GM21447 (cell line): ENCODE measurements at regions not wholly inside any gene's neighbourhood (a gene's known extent, or its start where the extent isn't known, plus 50 kb on each side); places are given as distances from the start of the nearest gene placed in this dataset.
"Not testable (repeated sequence)": the region's sequence is repeated elsewhere in the genome, so short reads cannot be mapped to it uniquely, and the experiment has no call there.

Source experiments
- ATAC-seq: cut with Tn5 transposase; IDR thresholded peaks from one replicate; pipeline ENCODE4 v1.9.1; 2021; ENCODE audit not compliant: unreplicated experiment

- no peak for ATAC-seq
Measured at GRCh38 chr7:46137725-46138124, 216.7 kb upstream of the IGFBP3 start.

- no peak for ATAC-seq
Measured at GRCh38 chr7:46135557-46135956, 214.5 kb upstream of the IGFBP3 start.

GRCh38 chr7:46134795-46135194, 213.7 kb upstream of the IGFBP3 start:
- no peak for ATAC-seq

- ATAC-seq, result no peak
Measured at GRCh38 chr7:46134385-46134784, 213.3 kb upstream of the IGFBP3 start.

GRCh38 chr7:46133751-46134150, 212.7 kb upstream of the IGFBP3 start:
- ATAC-seq, result no peak

- ATAC-seq, result no peak
Measured at GRCh38 chr7:46133072-46133471, 212.0 kb upstream of the IGFBP3 start.

GRCh38 chr7:46131916-46132795, 211.1 kb upstream of the IGFBP3 start:
- ATAC-seq, result no peak

GRCh38 chr7:46129831-46130230, 208.8 kb upstream of the IGFBP3 start:
- ATAC-seq, result no peak

GRCh38 chr7:46127814-46128213, 206.7 kb upstream of the IGFBP3 start:
- ATAC-seq, result no peak

GRCh38 chr7:46126675-46127300, 205.7 kb upstream of the IGFBP3 start:
- ATAC-seq, result no peak

GRCh38 chr7:46123756-46124343, 202.8 kb upstream of the IGFBP3 start:
- ATAC-seq, result no peak

GRCh38 chr7:46115410-46115809, 194.3 kb upstream of the IGFBP3 start:
- ATAC-seq, result no peak

- ATAC-seq, result no peak
Measured at GRCh38 chr7:46109437-46109836, 188.4 kb upstream of the IGFBP3 start.

- ATAC-seq, result no peak
Measured at GRCh38 chr7:46108272-46108671, 187.2 kb upstream of the IGFBP3 start.

GRCh38 chr7:46107610-46108217, 186.6 kb upstream of the IGFBP3 start:
- ATAC-seq, result no peak

GRCh38 chr7:46100521-46100920, 179.4 kb upstream of the IGFBP3 start:
- no peak for ATAC-seq

GRCh38 chr7:46099076-46099475, 178.0 kb upstream of the IGFBP3 start:
- no peak for ATAC-seq

- no peak for ATAC-seq
Measured at GRCh38 chr7:46091071-46091470, 170.0 kb upstream of the IGFBP3 start.

- no peak for ATAC-seq
Measured at GRCh38 chr7:46089281-46089680, 168.2 kb upstream of the IGFBP3 start.

GRCh38 chr7:46088486-46088885, 167.4 kb upstream of the IGFBP3 start:
- not testable (repeated sequence) for ATAC-seq

- ATAC-seq, result no peak
Measured at GRCh38 chr7:46080595-46081159, 159.6 kb upstream of the IGFBP3 start.
